H9 (cell line): ENCODE measurements at regions not wholly inside any gene's neighbourhood (a gene's known extent, or its start where the extent isn't known, plus 50 kb on each side); places are given as distances from the start of the nearest gene placed in this dataset.

Experiments used
- DNase-seq: peaks from one replicate; pipeline ENCODE4 v3.0.0-alpha.2; 2017
- H2AFZ ChIP-seq: one replicate; pipeline ENCODE4 v1.6.1; 2013; ENCODE audit warnings: mild to moderate bottlenecking, low read length, control low read depth, moderate library complexity
- H2AK5ac ChIP-seq: 2 replicates; pipeline ENCODE4 v1.6.1; 2013; ENCODE audit warnings: low read length, control low read depth, mixed read lengths; ENCODE audit not compliant: insufficient read length
- H2BK120ac ChIP-seq: one replicate; pipeline ENCODE4 v1.6.1; 2013; ENCODE audit warnings: low read depth, mild to moderate bottlenecking, low read length, control low read depth, inconsistent platforms; ENCODE audit not compliant: poor library complexity, severe bottlenecking
- H2BK12ac ChIP-seq: 2 replicates; pipeline ENCODE4 v1.6.1; 2013; ENCODE audit warnings: low read length, control low read depth, mixed read lengths, low read depth; ENCODE audit not compliant: insufficient read length
- H2BK15ac ChIP-seq: 2 replicates; pipeline ENCODE4 v1.6.1; 2013; ENCODE audit warnings: low read depth, low read length, control low read depth
- H2BK20ac ChIP-seq: one replicate; pipeline ENCODE4 v1.6.1; 2013; ENCODE audit warnings: low read depth, mild to moderate bottlenecking, low read length, control low read depth, inconsistent platforms; ENCODE audit not compliant: poor library complexity, severe bottlenecking
- H2BK5ac ChIP-seq: 2 replicates; pipeline ENCODE4 v1.6.1; 2013; ENCODE audit warnings: low read length, control low read depth, mixed read lengths; ENCODE audit not compliant: insufficient read length
- H3K14ac ChIP-seq: 2 replicates; pipeline ENCODE4 v1.6.1; 2013; ENCODE audit warnings: low read length, control low read depth; ENCODE audit not compliant: insufficient read depth
- H3K18ac ChIP-seq: 2 replicates; pipeline ENCODE4 v1.6.1; 2013; ENCODE audit warnings: low read depth, mild to moderate bottlenecking, mixed read lengths, low read length, control low read depth; ENCODE audit not compliant: insufficient read length
- H3K23ac ChIP-seq: 2 replicates; pipeline ENCODE4 v1.6.1; 2013; ENCODE audit warnings: low read length, control low read depth, mixed read lengths, low read depth; ENCODE audit not compliant: insufficient read length
- H3K23me2 ChIP-seq: 2 replicates; pipeline ENCODE4 v1.6.1; 2013; ENCODE audit warnings: low read depth, mild to moderate bottlenecking, mixed read lengths, low read length, control low read depth; ENCODE audit not compliant: insufficient read length, poor library complexity, severe bottlenecking
- H3K27ac ChIP-seq: 2 replicates; pipeline ENCODE4 v1.5.1; 2013; ENCODE audit warnings: low read length, control low read depth, mixed read lengths, low read depth; ENCODE audit not compliant: insufficient read length
- H3K27me3 ChIP-seq: 2 replicates; pipeline ENCODE4 v1.6.1; 2013; ENCODE audit warnings: low read length, control low read depth, inconsistent platforms; ENCODE audit not compliant: insufficient read depth
- H3K4ac ChIP-seq: 2 replicates; pipeline ENCODE4 v1.6.1; 2013; ENCODE audit warnings: low read depth, mild to moderate bottlenecking, control low read depth, inconsistent platforms, low read length, moderate library complexity
- H3K4me1 ChIP-seq: 2 replicates; pipeline ENCODE4 v1.6.1; 2013; ENCODE audit warnings: low read length, control low read depth, inconsistent platforms; ENCODE audit not compliant: insufficient read depth
- H3K4me2 ChIP-seq: 2 replicates; pipeline ENCODE4 v1.6.1; 2013; ENCODE audit warnings: low read length, control low read depth, mixed read lengths; ENCODE audit not compliant: insufficient read length, insufficient read depth
- H3K56ac ChIP-seq: 2 replicates; pipeline ENCODE4 v1.6.1; 2013; ENCODE audit warnings: low read depth, mild to moderate bottlenecking, mixed read lengths, low read length, control low read depth; ENCODE audit not compliant: insufficient read length
- H3K79me1 ChIP-seq: 2 replicates; pipeline ENCODE4 v1.6.1; 2013; ENCODE audit warnings: low read depth, mild to moderate bottlenecking, moderate library complexity, low read length, control low read depth, inconsistent platforms; ENCODE audit not compliant: insufficient read depth, poor library complexity, severe bottlenecking
- H3K79me2 ChIP-seq: 2 replicates; pipeline ENCODE4 v1.6.1; 2013; ENCODE audit warnings: low read length, control low read depth, inconsistent platforms; ENCODE audit not compliant: insufficient read depth
- H3K9ac ChIP-seq: 2 replicates; pipeline ENCODE4 v1.6.1; 2013; ENCODE audit warnings: low read length, control low read depth, mixed read lengths; ENCODE audit not compliant: insufficient read length; ENCODE audit errors: extremely low read depth
- H3K9me3 ChIP-seq: one replicate; pipeline ENCODE4 v1.6.1; 2013; ENCODE audit warnings: low read depth, low read length, inconsistent platforms; ENCODE audit not compliant: control insufficient read depth
- H3T11ph ChIP-seq: one replicate; pipeline ENCODE4 v1.6.1; 2013; ENCODE audit warnings: mild to moderate bottlenecking, low read length, control low read depth, inconsistent platforms
- H4K20me1 ChIP-seq: one replicate; pipeline ENCODE4 v1.6.1; 2013; ENCODE audit not compliant: control insufficient read depth, insufficient read length, insufficient read depth
- H4K5ac ChIP-seq: 2 replicates; pipeline ENCODE4 v1.6.1; 2013; ENCODE audit warnings: low read depth, mild to moderate bottlenecking, mixed read lengths, low read length, control low read depth; ENCODE audit not compliant: insufficient read length
- H4K8ac ChIP-seq: replicated peaks from 2 replicates; pipeline ENCODE4 v1.6.1; 2013; ENCODE audit warnings: low read length, control low read depth, mixed read lengths, low read depth; ENCODE audit not compliant: insufficient read length
- H4K91ac ChIP-seq: 2 replicates; pipeline ENCODE4 v1.6.1; 2013; ENCODE audit warnings: low read depth, mild to moderate bottlenecking, moderate library complexity, mixed read lengths, low read length, control low read depth; ENCODE audit not compliant: insufficient read length
- H3K27ac Mint-ChIP-seq, 3 experiments: 2 replicates in 2 of 3; 3 replicates in 1 of 3; pipeline ENCODE4 v1.8.0; 2020 to 2021; ENCODE audit warnings: mixed read lengths in 3 of 3, mild to moderate bottlenecking in 1 of 3, moderate library complexity in 1 of 3
- H3K27me3 Mint-ChIP-seq: 2 replicates; pipeline ENCODE4 v1.8.0; 2021; ENCODE audit warnings: low read depth, mild to moderate bottlenecking, moderate library complexity, mixed read lengths
- H3K36me3 Mint-ChIP-seq, 3 experiments: 2 replicates in 2 of 3; 3 replicates in 1 of 3; pipeline ENCODE4 v1.8.0; 2020 to 2021; ENCODE audit warnings: low read depth in 3 of 3, mixed read lengths in 3 of 3; ENCODE audit not compliant: insufficient read depth in 1 of 3
- H3K4me1 Mint-ChIP-seq, 2 experiments: 2 replicates each; pipeline ENCODE4 v1.8.0; 2020; ENCODE audit warnings: mixed read lengths in 2 of 2
- H3K4me3 Mint-ChIP-seq, 2 experiments: 2 replicates in 1 of 2; 3 replicates in 1 of 2; pipeline ENCODE4 v1.8.0; 2020 to 2021; ENCODE audit warnings: mild to moderate bottlenecking in 2 of 2, mixed read lengths in 2 of 2, moderate library complexity in 1 of 2
- H3K9me3 Mint-ChIP-seq, 2 experiments: 2 replicates in 1 of 2; 3 replicates in 1 of 2; pipeline ENCODE4 v1.8.0; 2020; ENCODE audit warnings: mild to moderate bottlenecking in 2 of 2, mixed read lengths in 2 of 2, moderate library complexity in 1 of 2
- CTCF ChIP-seq: fragments of 200-600 bp; sonication (generic); conservative IDR thresholded peaks from 3 replicates; pipeline ENCODE4 v1.8.0; 2021; ENCODE audit warnings: antibody characterized with exemption, mild to moderate bottlenecking
- WGBS: extraction: QIAGEN DNeasy Blood & Tissue Kit; methylation state at CpG from one replicate; pipeline ENCODE4 v1.1.7; 2013; ENCODE audit warnings: missing lambda C conversion rate, low lambda C conversion rate, mixed read lengths; ENCODE audit not compliant: insufficient read length; ENCODE audit errors: extremely low coverage; 5-methylcytosine and 5-hydroxymethylcytosine counted together

- Histone ChIP-seq H3K27ac (no peak overlapping the region), H3K79me1 (no peaks in the 10 kb centered on the region), H3K9ac (no peak overlapping the region), H2BK15ac (no peak overlapping the region), H3K79me2 (no peaks in the 10 kb centered on the region), H3K14ac (no peak overlapping the region), H4K8ac (no peak overlapping the region), H4K91ac (no peak overlapping the region), H3T11ph (no peak overlapping the region), H4K20me1 (no peaks in the 10 kb centered on the region), H3K4me2 (no peak overlapping the region), H2BK12ac (no peak overlapping the region), H2BK120ac (no peak overlapping the region), H4K5ac (no peak overlapping the region), H3K18ac (no peak overlapping the region), H3K27me3 (no peaks in the 10 kb centered on the region), H3K4ac (no peak overlapping the region), H2BK20ac (no peak overlapping the region), H2AK5ac (no peak overlapping the region), H3K56ac (no peak overlapping the region), H3K9me3 (no peaks in the 10 kb centered on the region), H3K23ac (no peak overlapping the region), H2BK5ac (no peak overlapping the region), H2AFZ (no peak overlapping the region), H3K23me2 (no peaks in the 10 kb centered on the region), H3K4me1 (no peaks in the 10 kb centered on the region)
- H3K9me3 Mint-ChIP-seq = no peaks in the 10 kb centered on the region
- DNase-seq = no peak
- no peaks in the 10 kb centered on the region for H3K27me3 Mint-ChIP-seq
- no peak overlapping the region for H3K4me3 Mint-ChIP-seq
- no peak overlapping the region for H3K27ac Mint-ChIP-seq
- no CpG with 5 or more reads among the region's 2 CpGs for whole genome bisulfite sequencing
- no peak for TF ChIP-seq CTCF
- peaks cover 4 to 8% of the 10 kb centered on the region in 2 experiments for H3K4me1 Mint-ChIP-seq
- no peaks in the 10 kb centered on the region for H3K36me3 Mint-ChIP-seq
Observed at GRCh38 chr5:115064380-115064779, 105.3 kb downstream of the TRIM36 start.
